HL-60/S4 (cell line): ENCODE measurements at regions not wholly inside any gene's neighbourhood (a gene's known extent, or its start where the extent isn't known, plus 50 kb on each side); places are given as distances from the start of the nearest gene placed in this dataset.

Experiments used
- in situ Hi-C: fragments of 300-500 bp; cut with MboI; formaldehyde crosslinking; loops from 2 replicates; pipeline ENCODE4 v1.14.3; 2022; ENCODE audit warnings: low sequenced_read_pairs

DNA sequence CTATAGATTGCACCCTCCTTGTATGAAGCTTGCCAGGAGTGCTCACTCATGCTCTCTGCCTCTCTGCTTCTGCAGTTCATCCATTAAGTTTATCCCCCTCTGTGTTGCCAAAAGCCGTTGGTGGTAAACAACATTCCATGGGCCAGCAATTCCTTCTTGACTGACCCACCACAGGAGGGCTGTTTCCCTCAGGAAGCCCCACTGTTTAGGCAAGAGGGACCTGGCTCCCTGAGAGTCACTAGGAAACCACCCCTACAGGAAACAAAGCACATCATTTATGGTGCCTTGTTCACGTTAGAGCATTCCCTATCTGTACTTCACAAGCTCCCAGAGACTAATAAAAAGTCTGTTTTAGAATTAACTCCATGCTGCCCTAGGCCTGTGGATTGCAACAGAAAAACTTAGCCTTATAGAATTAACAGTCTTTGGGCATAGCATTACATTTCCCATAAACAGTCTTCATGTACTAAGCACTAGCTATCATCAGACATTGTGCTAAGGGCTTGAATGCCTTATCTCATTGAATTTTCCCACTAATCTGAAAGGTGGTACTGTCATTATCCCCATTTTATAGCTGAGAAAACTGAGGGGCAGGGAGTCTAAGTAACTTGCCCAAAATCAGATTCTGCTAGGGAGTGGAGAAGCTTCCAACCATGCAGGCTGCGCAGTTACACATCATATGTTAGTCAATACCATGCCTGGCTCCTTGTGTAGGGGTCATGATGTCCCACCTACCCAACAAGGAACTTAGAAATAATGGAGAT is 149.9 kb downstream of the SHQ1 start:
- in situ Hi-C loops = no loop called here

GRCh38 chr3:72697717-72698116 is 150.5 kb downstream of the SHQ1 start:
- in situ Hi-C loops = no loop called here

GRCh38 chr3:72696815-72697214 is 151.4 kb downstream of the SHQ1 start:
- in situ Hi-C loops = no loop called here

- in situ Hi-C loops = no loop called here
Measured at GRCh38 chr3:72694398-72694797, 153.8 kb downstream of the SHQ1 start.

- in situ Hi-C loops = no loop called here
Measured at GRCh38 chr3:72692990-72693389, 155.3 kb downstream of the SHQ1 start.

DNA sequence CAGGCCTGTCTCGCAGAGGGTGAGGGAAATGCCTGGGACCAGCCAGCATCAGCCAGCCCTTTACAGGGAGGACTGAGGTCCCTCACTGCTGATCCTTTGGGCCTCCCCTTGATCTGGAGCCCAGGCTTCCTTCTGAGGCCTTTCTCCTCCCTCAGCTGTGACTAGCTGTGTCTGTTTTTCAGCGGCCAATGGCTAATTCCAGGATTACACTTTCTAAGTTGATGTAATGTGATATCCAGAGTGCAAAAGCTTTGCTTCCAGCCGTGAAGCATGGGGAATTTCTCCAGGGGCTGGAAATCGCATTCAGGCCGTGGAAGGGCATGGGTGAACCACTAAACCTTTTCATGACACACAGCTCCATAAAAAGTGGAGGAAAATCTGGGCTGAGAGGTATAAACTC is 157.6 kb downstream of the SHQ1 start:
- in situ Hi-C loops = no loop called here

GRCh38 chr3:72682936-72683452 is 165.3 kb downstream of the SHQ1 start:
- in situ Hi-C loops = no loop called here

DNA sequence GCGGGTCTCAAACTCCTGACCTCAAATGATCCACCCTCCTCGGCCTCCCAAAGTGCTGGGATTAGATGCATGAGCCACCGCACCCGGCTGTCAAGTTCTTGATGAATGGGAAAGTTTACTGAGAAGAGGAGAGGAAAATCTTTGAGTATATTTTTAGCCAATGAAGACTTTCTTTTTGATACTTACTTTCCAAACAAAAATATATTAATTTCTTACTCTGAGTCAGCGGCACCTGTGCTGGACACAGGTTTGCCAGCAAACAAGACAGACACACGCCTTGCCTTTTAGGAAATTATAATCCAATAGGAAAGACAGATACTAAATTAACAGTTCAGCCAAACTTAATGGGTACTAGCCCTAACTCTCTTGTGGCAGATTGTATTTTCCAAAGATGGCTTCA is 166.6 kb downstream of the SHQ1 start:
- in situ Hi-C loops = no loop called here

DNA sequence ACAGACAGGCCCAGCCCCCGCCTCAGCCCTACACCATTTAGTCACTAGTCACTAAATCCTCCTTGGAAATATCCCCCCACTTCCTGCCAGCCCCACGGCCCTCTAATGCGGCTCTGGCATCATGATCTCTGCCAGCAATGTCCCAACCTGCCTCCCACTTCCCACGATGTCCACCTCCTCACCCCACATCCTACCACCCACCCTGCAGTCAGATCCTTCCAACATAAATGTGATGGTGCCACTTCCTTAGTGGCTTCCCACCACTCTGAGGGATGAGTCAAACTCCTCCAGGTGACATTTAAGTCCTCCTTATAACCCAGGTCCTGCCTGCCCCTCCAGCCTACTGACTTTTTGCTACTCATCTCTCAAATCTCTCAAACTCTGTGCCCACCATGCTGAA is 167.5 kb downstream of the SHQ1 start:
- in situ Hi-C loops = no loop called here

DNA sequence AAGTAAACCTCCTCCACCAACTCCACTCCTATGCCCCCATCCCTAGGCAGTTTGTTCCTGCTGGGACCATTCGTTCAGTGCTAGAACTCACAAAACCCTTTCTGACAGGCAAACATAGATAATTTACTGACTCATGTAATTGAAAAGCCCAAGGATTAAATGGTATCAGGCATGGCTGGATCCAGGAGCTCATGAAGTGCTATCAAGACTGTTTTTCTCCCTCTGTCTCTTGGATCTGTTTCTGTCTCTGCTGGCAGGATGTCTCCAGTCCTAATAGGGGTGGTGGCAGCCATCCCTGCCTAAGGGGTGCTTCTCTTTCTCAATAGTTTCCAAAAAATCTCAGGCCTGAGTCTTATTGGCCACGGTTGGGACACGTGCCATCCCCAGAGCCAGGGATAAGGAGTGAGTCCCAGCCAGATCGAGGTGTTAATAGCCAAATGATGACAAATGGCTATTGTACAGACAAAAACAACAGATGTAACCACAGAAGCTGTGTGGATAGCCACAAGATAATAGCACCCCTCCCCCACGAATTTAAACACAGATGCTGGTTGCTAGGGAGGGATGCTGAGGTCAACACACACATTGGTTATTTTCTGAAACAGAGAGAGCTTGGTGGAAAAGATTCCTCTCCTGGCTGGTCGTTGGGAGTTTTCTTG is 168.6 kb downstream of the SHQ1 start:
- in situ Hi-C loops = no loop called here

GRCh38 chr3:72678867-72679266 is 169.4 kb downstream of the SHQ1 start:
- in situ Hi-C loops = no loop called here

GRCh38 chr3:72678380-72678779 is 169.9 kb downstream of the SHQ1 start:
- in situ Hi-C loops = no loop called here

DNA sequence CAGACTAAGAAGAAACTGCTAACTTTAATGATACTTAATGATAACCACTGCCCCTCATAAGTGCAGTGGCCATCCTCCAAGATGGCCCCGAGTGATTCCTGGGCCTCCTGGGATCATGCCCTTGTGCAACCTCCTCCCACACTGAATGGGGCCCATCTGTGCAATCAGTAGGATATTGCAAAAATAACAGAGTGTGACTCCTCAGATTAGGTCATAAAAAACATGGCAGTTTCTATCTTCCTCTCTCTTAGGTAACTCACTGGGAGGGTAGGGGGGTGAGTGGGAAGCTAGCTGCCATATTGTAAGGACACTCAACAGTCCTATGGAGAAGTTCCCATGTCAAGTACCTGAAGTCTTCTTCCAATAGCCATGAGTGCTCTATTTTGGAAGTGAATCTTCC is 173.0 kb downstream of the SHQ1 start:
- in situ Hi-C loops = no loop called here

- in situ Hi-C loops = no loop called here
Measured at GRCh38 chr3:72673011-72673771, 175.1 kb downstream of the SHQ1 start.

GRCh38 chr3:72669224-72669623 is 179.0 kb downstream of the SHQ1 start:
- in situ Hi-C loops = no loop called here

- in situ Hi-C loops = no loop called here
Measured at GRCh38 chr3:72666447-72666755, 181.8 kb downstream of the SHQ1 start.

- in situ Hi-C loops = no loop called here
Measured at GRCh38 chr3:72665701-72666446, 182.4 kb downstream of the SHQ1 start.

DNA sequence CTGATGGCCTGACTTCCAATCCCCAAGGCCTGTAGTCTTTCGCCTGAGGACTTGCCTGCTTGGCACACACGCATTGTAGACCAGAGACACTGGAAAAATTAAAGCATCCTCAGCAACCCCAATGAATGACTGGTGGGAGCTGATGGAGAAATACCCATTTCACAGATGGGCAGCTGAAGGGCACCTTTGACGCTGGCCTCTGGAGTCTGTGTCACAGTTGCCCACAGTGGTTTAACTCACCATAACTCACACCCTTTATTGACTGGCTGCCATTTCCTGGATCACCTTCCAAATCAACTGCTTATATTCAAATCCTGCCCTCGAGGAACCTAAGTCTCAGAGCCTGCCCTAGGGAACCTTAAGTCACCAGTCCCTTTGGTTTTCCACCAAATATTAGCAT is 183.1 kb downstream of the SHQ1 start:
- in situ Hi-C loops = no loop called here

- in situ Hi-C loops = no loop called here
Measured at GRCh38 chr3:72664184-72664975, 183.9 kb downstream of the SHQ1 start.

- in situ Hi-C loops = no loop called here
Measured at GRCh38 chr3:72663429-72663828, 184.8 kb downstream of the SHQ1 start.

- in situ Hi-C loops = no loop called here
Measured at GRCh38 chr3:72661115-72661457, 187.2 kb downstream of the SHQ1 start.
